GM12878 (cell line): ENCODE measurements at regions not wholly inside any gene's neighbourhood (a gene's known extent, or its start where the extent isn't known, plus 50 kb on each side); places are given as distances from the start of the nearest gene placed in this dataset.

ENCODE experiments used
- ATAC-seq: fragments of 200-7000 bp; cut with Tn5 transposase; 3 replicates; pipeline ENCODE4 v1.9.1; 2020; ENCODE audit warnings: mild to moderate bottlenecking, moderate library complexity
- BruUV-seq: library from RNA; stranded (reverse); fragments of 400-500 nt; replicated peaks from 2 replicates; lab custom pipeline; 2021; lab: Mats Ljungman, UMichigan
- CTCF ChIA-PET: fragments of 300-600 bp; sonication (Branson Sonifier 250); formaldehyde crosslinking; extraction: SDS; loops from one replicate; lab custom pipeline; 2021; ENCODE audit warnings: inconsistent platforms; lab: Yijun Ruan, JAX
- POLR2A ChIA-PET: fragments of 350-600 bp; formaldehyde crosslinking; extraction: SDS; loops from one replicate; lab custom pipeline; 2021; ENCODE audit warnings: inconsistent platforms; lab: Charles Lee
- RAD21 ChIA-PET: fragments of 300-600 bp; sonication (Branson Sonifier 250); formaldehyde crosslinking; loops from one replicate; lab custom pipeline; 2023; ENCODE audit warnings: antibody characterized with exemption; ENCODE audit not compliant: unreplicated experiment; lab: Charles Lee
- SMC1A ChIA-PET: fragments of 300-600 bp; sonication (Branson Sonifier 250); formaldehyde crosslinking; loops from one replicate; lab custom pipeline; 2023; ENCODE audit not compliant: unreplicated experiment, uncharacterized antibody; lab: Charles Lee
- DNase-seq: peaks from one replicate; pipeline ENCODE4 v3.0.0-alpha.2; 2011; ENCODE audit warnings: low read depth, low spot score
- FAIRE-seq: peaks from 3 replicates; lab custom pipeline; 2011; peaks lifted over from hg19 to GRCh38; lab: Jason Lieb, UNC
- H2AFZ ChIP-seq: 2 replicates; pipeline ENCODE4 v1.6.0; 2011; ENCODE audit warnings: low read depth, low read length, control low read depth; ENCODE audit not compliant: control insufficient read depth
- H3K27ac ChIP-seq: 2 replicates; pipeline ENCODE4 v1.5.1; 2011; ENCODE audit warnings: control low read depth; ENCODE audit not compliant: control insufficient read depth, insufficient read depth
- H3K27me3 ChIP-seq, 2 experiments: replicated peaks in 1 of 2; 2 replicates each; pipeline versions ENCODE4 v1.6.0 to v1.6.1; 2011; ENCODE audit warnings: low read length in 1 of 2; ENCODE audit not compliant: control insufficient read depth in 2 of 2, insufficient read depth in 2 of 2
- H3K36me3 ChIP-seq, 2 experiments: 2 replicates each; pipeline ENCODE4 v1.5.1; 2011; ENCODE audit warnings: low read length in 1 of 2; ENCODE audit not compliant: control insufficient read depth in 2 of 2, insufficient read depth in 2 of 2
- H3K4me1 ChIP-seq: 2 replicates; pipeline ENCODE4 v1.6.1; 2011; ENCODE audit warnings: mild to moderate bottlenecking, low read length, moderate library complexity, mixed read lengths; ENCODE audit not compliant: control insufficient read depth, insufficient read depth
- H3K4me2 ChIP-seq: 2 replicates; pipeline ENCODE4 v1.6.0; 2011; ENCODE audit warnings: control low read depth; ENCODE audit not compliant: control insufficient read depth, insufficient read depth
- H3K4me3 ChIP-seq: fragments of 200-600 bp; sonication (generic); 2 replicates; pipeline ENCODE4 v1.5.1; 2016
- H3K79me2 ChIP-seq: 2 replicates; pipeline ENCODE4 v1.6.0; 2011; ENCODE audit warnings: low read length; ENCODE audit not compliant: control insufficient read depth, insufficient read depth
- H3K9ac ChIP-seq: 2 replicates; pipeline ENCODE4 v1.8.0; 2011; ENCODE audit warnings: low read length, control low read depth, mixed read lengths; ENCODE audit not compliant: control insufficient read depth, insufficient read depth
- H3K9me3 ChIP-seq: replicated peaks from 3 replicates; pipeline ENCODE4 v1.5.1; 2011; ENCODE audit warnings: mild to moderate bottlenecking, low read length; ENCODE audit not compliant: control insufficient read depth, insufficient read depth
- H4K20me1 ChIP-seq: 2 replicates; pipeline ENCODE4 v1.6.0; 2011; ENCODE audit not compliant: control insufficient read depth, insufficient read depth
- ATF7 ChIP-seq: fragments of 450-650 bp; IDR thresholded peaks from 2 replicates; pipeline ENCODE4 v1.6.1; 2016; ENCODE audit warnings: low read depth, mild to moderate bottlenecking
- EZH2 ChIP-seq: IDR thresholded peaks from 2 replicates; pipeline ENCODE4 v1.6.1; 2012; ENCODE audit warnings: low read depth, mild to moderate bottlenecking, control low read depth, inconsistent platforms, low read length, borderline replicate concordance; ENCODE audit not compliant: control insufficient read depth
- HDAC6 ChIP-seq: fragments of 200-600 bp; sonication (generic); IDR thresholded peaks from one replicate; pipeline ENCODE4 v1.8.0; 2017; ENCODE audit warnings: antibody characterized with exemption; ENCODE audit not compliant: unreplicated experiment
- NR2C2 ChIP-seq: IDR thresholded peaks from 2 replicates; pipeline ENCODE4 v1.6.1; 2011; ENCODE audit warnings: borderline replicate concordance, low read depth; ENCODE audit not compliant: control insufficient read depth, insufficient read length
- SIN3A ChIP-seq: IDR thresholded peaks from 2 replicates; pipeline ENCODE4 v1.6.1; 2012; ENCODE audit warnings: low read depth, low read length, improper control_type of control experiment
- SP1 ChIP-seq: IDR thresholded peaks from one replicate; pipeline ENCODE4 v1.6.1; 2011; ENCODE audit warnings: low read depth, low read length
- STAT3 ChIP-seq: IDR thresholded peaks from 2 replicates; pipeline ENCODE4 v1.6.1; 2011; ENCODE audit warnings: low read depth, low read length, improper control_type of control experiment
- TCF12 ChIP-seq: IDR thresholded peaks from 2 replicates; pipeline ENCODE4 v1.6.1; 2011; ENCODE audit warnings: low read depth, mild to moderate bottlenecking, low read length
- YBX1 ChIP-seq: fragments of 450-650 bp; IDR thresholded peaks from 2 replicates; pipeline ENCODE4 v1.6.1; 2016; ENCODE audit warnings: antibody characterized with exemption
- ZNF274 ChIP-seq: IDR thresholded peaks from one replicate; pipeline ENCODE4 v1.8.0; 2011; ENCODE audit not compliant: insufficient read length, insufficient read depth
- WGBS: methylation state at CpG from one replicate; pipeline ENCODE4 v1.1.6; 2016; ENCODE audit warnings: low lambda C conversion rate; ENCODE audit not compliant: insufficient replicate concordance, insufficient coverage; ENCODE audit errors: missing lambda C conversion rate; 5-methylcytosine and 5-hydroxymethylcytosine counted together
- in situ Hi-C: fragments of 300-500 bp; cut with MboI; formaldehyde crosslinking; loops from 9 replicates; pipeline ENCODE4 v1.14.3; 2018; ENCODE audit warnings: mixed read lengths
- intact Hi-C: fragments of 100-400 bp; cut with micrococcal nuclease; formaldehyde crosslinking; loops from one replicate; pipeline ENCODE4 v1.14.2; 2022; ENCODE audit not compliant: unreplicated experiment
- TF ChIP-seq, protein P1 (sequence below): fragments of 450-650 bp; IDR thresholded peaks from 2 replicates; pipeline ENCODE4 v1.6.1; 2017; ENCODE audit warnings: mild to moderate bottlenecking, low read depth, inconsistent platforms; ENCODE audit not compliant: poor library complexity, severe bottlenecking
- TF ChIP-seq, protein P2 (sequence below): fragments of 450-650 bp; formaldehyde crosslinking; IDR thresholded peaks from 2 replicates; pipeline ENCODE4 v1.5.0; 2022; ENCODE audit warnings: mild to moderate bottlenecking, missing genetic modification characterization
- TF ChIP-seq, protein P3 (sequence below): IDR thresholded peaks from 2 replicates; pipeline ENCODE4 v1.6.1; 2012; ENCODE audit warnings: low read depth, low read length, improper control_type of control experiment

DNA sequence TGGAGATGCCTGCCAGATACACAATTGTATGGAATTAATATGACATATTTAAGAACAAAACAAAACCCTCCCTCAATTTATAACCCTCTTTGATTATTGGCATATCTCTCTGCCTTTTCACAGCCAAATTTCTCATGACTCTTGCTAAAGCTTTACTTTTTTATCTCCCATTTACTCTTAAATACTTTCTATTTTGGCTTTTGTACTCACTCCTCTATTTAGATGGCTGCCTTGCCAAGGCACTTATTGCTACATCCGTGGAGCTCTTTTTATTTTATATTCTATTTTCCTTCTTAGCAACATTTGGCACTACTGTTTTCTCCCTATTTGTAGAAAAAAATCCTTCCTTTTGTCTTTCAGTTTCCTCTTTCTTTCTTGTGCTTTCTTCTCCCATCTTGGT is 466.4 kb upstream of the CWC22 start (continued):
- TF ChIP-seq, protein P1, sequence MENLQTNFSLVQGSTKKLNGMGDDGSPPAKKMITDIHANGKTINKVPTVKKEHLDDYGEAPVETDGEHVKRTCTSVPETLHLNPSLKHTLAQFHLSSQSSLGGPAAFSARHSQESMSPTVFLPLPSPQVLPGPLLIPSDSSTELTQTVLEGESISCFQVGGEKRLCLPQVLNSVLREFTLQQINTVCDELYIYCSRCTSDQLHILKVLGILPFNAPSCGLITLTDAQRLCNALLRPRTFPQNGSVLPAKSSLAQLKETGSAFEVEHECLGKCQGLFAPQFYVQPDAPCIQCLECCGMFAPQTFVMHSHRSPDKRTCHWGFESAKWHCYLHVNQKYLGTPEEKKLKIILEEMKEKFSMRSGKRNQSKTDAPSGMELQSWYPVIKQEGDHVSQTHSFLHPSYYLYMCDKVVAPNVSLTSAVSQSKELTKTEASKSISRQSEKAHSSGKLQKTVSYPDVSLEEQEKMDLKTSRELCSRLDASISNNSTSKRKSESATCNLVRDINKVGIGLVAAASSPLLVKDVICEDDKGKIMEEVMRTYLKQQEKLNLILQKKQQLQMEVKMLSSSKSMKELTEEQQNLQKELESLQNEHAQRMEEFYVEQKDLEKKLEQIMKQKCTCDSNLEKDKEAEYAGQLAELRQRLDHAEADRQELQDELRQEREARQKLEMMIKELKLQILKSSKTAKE: no peak

- no peak overlapping the region for H3K27ac ChIP-seq
- SMC1A ChIA-PET: interaction anchor here (0.8 kb wide), 1 partner anchor 9 kb away, joined by 3 read pairs; no protein-coding TSS in a partner anchor
- no peaks in the 10 kb centered on the region for H3K79me2 ChIP-seq
- no peak for TF ChIP-seq SP1
- TF ChIP-seq STAT3: no peak
- TF ChIP-seq HDAC6: no peak
- TF ChIP-seq, protein P2, sequence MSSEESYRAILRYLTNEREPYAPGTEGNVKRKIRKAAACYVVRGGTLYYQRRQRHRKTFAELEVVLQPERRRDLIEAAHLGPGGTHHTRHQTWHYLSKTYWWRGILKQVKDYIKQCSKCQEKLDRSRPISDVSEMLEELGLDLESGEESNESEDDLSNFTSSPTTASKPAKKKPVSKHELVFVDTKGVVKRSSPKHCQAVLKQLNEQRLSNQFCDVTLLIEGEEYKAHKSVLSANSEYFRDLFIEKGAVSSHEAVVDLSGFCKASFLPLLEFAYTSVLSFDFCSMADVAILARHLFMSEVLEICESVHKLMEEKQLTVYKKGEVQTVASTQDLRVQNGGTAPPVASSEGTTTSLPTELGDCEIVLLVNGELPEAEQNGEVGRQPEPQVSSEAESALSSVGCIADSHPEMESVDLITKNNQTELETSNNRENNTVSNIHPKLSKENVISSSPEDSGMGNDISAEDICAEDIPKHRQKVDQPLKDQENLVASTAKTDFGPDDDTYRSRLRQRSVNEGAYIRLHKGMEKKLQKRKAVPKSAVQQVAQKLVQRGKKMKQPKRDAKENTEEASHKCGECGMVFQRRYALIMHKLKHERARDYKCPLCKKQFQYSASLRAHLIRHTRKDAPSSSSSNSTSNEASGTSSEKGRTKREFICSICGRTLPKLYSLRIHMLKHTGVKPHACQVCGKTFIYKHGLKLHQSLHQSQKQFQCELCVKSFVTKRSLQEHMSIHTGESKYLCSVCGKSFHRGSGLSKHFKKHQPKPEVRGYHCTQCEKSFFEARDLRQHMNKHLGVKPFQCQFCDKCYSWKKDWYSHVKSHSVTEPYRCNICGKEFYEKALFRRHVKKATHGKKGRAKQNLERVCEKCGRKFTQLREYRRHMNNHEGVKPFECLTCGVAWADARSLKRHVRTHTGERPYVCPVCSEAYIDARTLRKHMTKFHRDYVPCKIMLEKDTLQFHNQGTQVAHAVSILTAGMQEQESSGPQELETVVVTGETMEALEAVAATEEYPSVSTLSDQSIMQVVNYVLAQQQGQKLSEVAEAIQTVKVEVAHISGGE (CRISPR knock-in tag): no peak
- no peak for TF ChIP-seq EZH2
- no peak for TF ChIP-seq TCF12
- TF ChIP-seq NR2C2: no peak
- TF ChIP-seq, protein P3, sequence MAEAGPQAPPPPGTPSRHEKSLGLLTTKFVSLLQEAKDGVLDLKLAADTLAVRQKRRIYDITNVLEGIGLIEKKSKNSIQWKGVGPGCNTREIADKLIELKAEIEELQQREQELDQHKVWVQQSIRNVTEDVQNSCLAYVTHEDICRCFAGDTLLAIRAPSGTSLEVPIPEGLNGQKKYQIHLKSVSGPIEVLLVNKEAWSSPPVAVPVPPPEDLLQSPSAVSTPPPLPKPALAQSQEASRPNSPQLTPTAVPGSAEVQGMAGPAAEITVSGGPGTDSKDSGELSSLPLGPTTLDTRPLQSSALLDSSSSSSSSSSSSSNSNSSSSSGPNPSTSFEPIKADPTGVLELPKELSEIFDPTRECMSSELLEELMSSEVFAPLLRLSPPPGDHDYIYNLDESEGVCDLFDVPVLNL: no peak
- no peak for TF ChIP-seq SIN3A
- no peak for TF ChIP-seq ATF7
- TF ChIP-seq ZNF274: no peak
- TF ChIP-seq YBX1: no peak
Measured at GRCh38 chr2:180472133-180472532, 465.0 kb upstream of the CWC22 start.

More at GRCh38 chr2:180472133-180472532, 465.0 kb upstream of the CWC22 start:
- Histone ChIP-seq H3K27me3 (no peaks in the 10 kb centered on the region; a peak in 1 of 4 replicates), H2AFZ (no peak overlapping the region), H3K9me3 (no peaks in the 10 kb centered on the region), H4K20me1 (no peaks in the 10 kb centered on the region), H3K36me3 (no peaks in the 10 kb centered on the region), H3K9ac (no peak overlapping the region), H3K4me2 (no peak overlapping the region), H3K4me3 (no peak overlapping the region), H3K4me1 (no peaks in the 10 kb centered on the region)
- WGBS: 0% methylated on average over 1 of the region's 1 CpG
- no peak for FAIRE-seq
- no peak for ATAC-seq
- CTCF ChIA-PET: no interaction called here
- RAD21 ChIA-PET: no interaction called here
- POLR2A ChIA-PET: no interaction called here
- intact Hi-C loops (no loop called here), in situ Hi-C loops (no loop called here)
- no peak for DNase-seq
- BruUV-seq: no TSS peak
